Ureter (tissue), 1 donor: ENCODE measurements at regions not wholly inside any gene's neighbourhood (a gene's known extent, or its start where the extent isn't known, plus 50 kb on each side); places are given as distances from the start of the nearest gene placed in this dataset.

Experiments used
- DNase-seq: peaks from one replicate; pipeline ENCODE4 v3.0.0-alpha.2; 2020; ENCODE audit warnings: low spot score
- donor health status: DM: yes; HTN: yes; CAD: no.

DNA sequence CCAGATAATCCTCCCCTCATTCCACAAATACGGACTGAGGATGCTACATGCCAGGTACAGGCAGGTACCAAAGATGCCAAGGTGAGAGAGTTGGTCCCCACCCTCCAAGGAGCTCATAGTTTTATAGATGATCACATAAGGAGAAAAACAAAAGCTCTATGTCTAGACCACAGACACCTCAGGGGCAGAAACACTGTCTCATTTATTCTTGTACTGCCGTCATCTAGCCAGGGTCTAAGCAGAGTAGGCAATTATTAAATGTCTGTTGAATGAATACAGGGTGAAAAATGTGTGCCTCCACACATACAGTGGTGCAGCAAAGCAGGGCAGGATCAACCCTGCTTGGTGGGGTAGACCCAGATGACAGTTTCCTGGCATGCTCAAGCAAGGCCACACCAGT, 439.8 kb upstream of the JARID2 start:
- no peak for DNase-seq

DNA sequence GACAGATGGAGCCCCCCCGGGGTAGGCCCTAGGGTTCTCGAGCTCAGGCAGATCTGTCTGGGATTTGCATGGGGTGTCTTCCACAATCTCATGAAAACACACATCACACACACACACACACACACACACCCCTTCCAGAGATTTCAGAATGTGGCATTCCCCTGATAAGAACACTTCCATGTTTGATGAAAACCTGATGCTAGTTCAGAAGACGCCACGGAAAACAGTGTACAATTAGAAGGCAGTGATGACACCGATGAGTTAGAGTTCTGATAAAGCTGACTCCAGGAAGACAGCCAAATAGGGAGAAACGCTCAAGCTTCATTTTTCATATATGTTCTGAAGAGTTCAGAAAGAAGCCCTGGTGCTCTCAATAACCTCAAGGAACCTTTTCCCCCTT, 438.7 kb upstream of the JARID2 start:
- DNase-seq = no peak

GRCh38 chr6:14807971-14808370, 437.9 kb upstream of the JARID2 start:
- no peak for DNase-seq

GRCh38 chr6:14810021-14810420, 435.8 kb upstream of the JARID2 start:
- no peak for DNase-seq

DNA sequence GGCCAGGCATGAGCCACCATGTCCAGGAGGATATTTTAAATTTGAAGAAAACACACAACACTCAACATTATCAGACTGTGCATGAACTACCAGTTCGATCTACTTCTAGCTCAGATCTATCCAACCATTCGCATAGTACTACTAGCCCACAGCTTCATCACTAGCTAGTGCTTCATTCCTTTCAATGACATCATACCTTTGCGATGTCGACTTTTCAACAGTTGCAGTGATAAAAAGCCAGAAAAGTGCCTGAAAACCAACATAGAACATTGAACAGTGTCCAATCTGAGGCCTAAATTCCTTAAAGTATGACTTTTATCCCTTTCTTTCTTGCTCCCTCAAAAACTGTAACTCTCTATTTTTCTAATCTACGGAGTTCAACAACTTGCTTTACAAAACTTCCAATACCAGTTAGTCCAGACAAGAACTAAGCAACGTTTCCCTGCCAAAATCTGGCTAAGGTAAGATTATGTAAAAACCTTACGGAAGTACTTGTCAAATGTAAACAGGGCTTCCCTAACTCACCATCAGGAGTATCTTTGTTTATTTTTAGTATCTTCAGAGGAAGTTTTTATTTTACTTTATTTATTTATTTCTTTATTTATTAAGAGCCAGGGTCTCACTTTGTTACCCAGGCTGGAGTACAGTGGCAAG, 434.0 kb upstream of the JARID2 start:
- no peak for DNase-seq

GRCh38 chr6:14814016-14814415, 431.9 kb upstream of the JARID2 start:
- DNase-seq = no peak

DNA sequence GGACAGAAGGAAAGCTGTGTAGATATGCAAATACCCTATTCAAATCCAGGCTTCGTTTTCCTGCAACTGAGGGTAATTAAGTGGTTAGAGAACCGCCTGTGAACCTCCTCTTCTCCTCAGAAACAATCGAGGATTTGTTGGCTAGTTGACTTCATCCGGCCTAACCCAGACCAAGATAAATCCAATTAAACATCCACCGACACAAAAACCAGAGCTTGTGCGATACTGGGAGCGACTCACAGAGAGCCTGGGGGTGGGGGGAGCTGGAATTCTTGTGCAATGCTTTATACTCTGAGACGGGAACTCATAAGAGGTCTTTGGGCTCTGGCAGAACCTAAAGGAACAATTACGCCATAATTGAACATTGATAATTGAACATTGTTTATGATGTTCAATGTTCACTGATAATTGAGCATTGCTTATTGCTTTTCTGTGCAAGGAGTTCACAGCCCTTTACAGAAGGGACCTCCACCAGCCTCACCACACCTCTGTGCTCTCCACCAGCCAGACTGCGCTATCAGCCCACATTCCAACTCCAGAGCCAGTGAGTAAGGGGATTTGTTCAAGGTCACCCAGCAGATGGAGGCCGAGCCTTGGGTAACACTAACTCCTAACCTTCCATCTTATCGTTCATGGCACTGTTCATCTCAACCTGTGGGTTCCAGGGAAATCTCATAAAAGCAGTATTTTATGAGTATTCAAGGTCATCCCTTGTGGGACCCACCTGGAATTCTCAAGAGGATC, 429.6 kb upstream of the JARID2 start:
- no peak for DNase-seq

DNA sequence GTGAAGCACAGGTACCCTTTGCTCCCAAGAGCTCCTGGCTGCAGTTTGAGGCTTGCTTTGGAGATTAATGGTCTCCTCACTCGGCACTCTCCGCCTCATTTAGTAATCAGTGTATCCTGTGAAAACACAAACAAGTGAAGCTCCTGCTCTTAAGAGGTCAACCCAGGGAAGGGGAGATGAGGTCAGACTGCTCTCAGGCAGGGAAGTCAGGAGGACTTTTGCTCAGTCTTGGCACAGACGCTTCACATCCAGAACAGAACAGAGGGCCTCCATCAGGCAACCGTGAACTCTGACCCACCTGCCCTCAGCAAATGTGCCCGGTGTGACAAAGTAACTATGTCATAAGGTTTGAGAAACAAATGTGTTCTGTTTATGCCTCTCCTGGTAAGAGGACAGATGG, 428.8 kb upstream of the JARID2 start:
- no peak for DNase-seq

- no peak for DNase-seq
Observed at GRCh38 chr6:14818422-14818884, 427.4 kb upstream of the JARID2 start.

DNA sequence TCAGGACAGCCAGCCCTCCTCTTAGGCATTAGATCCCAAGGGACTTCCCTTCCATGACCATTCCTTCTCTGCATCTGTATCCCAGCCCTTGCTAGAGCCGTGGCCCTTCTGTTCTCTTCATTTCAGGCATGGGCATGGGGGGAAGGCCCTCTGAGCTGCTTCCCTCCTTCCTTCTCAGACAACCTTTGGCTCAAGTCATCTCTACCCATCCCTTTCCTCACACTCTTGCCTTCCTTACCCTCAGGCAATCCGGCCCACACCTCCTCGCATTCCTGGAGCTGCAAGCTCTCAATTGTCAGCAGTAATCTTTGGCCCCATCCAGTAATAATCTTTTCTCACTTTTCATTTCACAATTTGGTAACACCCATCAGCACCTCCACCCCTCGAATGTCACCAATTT, 426.9 kb upstream of the JARID2 start:
- DNase-seq = no peak

DNA sequence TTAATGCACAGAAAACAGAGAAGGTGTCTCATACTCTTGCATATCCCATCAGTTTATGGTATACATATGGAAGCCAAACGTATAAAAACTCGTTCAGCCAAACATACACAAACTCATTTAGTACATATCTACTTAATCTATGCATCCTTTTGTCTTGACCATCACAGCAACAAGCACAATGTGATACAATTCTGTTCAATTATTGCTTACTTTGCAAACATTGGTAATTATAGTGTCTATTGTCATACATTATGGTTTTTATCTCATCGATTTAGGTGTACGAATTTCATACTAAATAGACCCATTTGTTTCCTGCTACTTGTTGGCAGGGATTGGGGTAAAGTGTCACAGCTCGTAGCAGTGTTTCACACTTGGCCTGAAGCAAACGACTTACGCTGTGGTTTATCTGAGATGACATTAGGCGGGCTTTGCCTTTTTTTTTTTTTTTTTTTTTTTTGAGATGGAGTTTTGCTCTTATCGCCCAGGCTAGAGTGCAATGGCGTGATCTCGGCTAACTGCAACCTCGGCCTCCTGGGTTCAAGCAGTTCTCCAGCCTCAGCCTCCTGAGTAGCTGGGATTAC, 425.9 kb upstream of the JARID2 start:
- no peak for DNase-seq

- DNase-seq = no peak
Observed at GRCh38 chr6:14822012-14822553, 423.8 kb upstream of the JARID2 start.

DNA sequence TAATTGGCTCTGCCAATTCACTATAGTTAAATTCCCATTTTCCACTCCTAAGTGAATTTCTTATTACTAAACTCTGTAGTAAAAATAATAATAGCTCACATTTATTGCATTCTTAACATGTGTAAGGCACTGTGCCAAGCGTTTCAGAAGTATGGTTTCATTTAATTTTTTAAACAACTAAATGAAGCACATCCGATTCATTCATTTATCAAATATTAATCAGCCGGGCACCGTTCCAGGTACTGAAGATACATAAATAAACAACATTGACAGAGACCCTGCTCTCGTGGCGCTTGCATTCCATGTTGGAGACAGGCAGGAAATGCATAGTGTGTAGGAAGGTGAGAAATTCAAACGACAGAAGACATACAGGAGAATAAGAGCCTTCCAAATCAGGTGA, 423.2 kb upstream of the JARID2 start:
- DNase-seq = no peak

DNA sequence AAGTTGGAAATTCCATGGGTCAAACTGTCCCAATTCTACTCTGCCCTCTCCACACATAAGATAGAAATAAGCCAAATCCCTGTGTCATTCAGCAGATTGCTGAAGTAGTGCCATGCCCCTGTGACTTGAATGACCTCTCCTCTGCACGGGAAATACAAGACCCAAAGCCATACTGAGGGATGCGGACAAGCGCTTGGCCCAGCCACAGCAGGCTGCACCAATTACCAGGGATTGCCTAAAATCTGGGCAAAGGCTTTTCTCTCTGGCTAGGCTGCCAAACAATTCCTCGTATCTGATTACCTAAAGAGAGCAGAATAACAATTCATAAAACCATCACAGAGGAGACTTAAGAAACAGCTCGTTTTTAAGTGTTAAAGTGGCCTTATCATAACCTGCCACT, 421.8 kb upstream of the JARID2 start:
- no peak for DNase-seq

GRCh38 chr6:14824484-14825275, 421.2 kb upstream of the JARID2 start:
- DNase-seq = no peak

DNA sequence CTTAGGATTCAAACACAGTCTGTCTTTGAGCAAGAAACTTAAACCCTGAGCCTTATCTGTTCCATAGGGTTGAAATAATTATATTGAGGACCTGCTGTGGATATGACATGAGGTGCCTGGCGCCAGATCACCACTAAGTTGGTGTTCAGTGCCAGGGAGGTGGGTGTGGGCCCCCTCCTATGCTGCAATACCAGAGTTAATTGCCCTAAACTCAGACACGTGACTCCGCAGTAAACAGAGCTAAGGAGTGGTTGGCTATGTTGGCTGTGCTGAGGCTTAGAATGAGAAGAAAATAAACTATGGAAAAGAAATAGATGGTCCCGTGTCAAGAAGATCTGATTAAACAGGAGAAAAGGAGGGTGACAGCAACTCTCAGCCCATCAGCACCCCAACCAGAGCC, 419.4 kb upstream of the JARID2 start:
- no peak for DNase-seq

- DNase-seq = no peak
Observed at GRCh38 chr6:14827354-14827753, 418.5 kb upstream of the JARID2 start.

DNA sequence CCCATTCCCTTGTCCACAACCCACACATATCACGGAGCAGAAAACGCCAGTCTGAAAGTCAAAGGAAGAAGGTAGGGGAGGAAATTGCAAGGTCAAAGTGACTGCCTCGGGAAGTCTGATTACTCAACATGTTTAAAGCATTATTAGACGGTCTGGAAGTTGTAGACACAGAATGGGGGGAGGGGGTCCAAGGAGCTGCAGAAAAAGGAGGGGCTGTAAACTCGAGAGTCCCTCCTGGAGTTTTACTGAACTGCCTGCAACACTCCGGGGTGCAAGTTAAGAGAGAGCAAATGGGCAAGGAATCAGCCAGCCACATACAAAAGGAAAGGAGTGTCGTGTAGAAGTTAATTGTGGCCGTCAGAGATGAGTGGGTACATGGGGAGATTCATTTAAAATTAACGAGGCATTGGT, 417.7 kb upstream of the JARID2 start:
- DNase-seq = no peak

DNA sequence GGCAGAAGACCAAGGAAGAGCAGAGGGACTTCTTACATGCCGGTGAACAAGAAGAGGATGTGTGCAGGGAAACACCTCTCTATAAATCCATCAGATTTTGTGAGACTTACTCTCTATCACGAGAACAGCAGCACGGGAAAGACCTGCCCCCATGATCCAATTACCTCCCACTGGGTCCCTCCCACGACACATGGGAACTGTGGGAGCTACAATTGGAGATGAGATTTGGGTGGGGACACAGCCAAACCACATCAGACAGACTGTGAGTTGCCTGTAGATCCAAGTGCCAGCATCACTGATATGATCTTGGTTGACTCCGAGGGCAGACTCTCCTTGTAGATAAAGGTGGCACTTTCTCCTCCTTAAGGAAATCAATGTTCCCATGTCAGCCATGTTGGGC, 414.8 kb upstream of the JARID2 start:
- DNase-seq = no peak

DNA sequence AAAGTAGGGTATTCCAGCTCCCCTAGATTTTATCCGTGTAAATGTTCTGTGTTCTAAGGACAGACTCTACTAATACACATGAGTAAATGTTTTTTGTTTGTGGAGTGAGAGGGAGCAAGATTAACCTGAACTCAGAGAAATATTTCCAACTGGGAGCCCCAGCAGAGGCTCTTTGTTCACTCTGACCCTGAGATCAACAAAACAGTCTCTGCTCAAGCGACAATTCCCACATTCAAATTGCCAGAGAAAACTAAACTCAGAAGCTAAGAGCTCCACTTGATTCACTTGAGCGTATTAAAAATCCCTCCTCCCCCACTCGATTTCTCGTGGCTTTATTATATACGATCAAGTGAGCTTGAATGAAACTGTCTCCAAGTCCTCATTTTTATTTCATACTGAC, 413.9 kb upstream of the JARID2 start:
- no peak for DNase-seq

DNA sequence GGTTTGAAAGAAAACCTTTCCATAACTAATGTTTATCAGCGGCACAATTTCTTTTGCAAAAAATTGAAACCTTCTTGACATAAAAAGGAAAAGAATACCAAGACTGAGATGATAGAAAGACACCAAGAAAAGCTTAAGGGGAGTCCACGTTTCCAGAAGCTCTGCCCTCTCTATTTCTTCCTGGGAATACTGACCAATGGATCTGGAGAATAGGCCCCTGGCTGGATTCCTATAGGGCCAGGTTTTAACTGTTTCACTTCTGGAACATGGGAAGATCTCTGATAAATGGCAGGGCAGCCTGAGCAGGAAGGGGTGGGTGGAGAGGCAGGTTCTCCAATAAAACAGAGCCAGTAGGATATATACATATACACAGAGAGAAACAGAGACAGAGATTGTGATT, 413.4 kb upstream of the JARID2 start:
- DNase-seq = no peak

DNA sequence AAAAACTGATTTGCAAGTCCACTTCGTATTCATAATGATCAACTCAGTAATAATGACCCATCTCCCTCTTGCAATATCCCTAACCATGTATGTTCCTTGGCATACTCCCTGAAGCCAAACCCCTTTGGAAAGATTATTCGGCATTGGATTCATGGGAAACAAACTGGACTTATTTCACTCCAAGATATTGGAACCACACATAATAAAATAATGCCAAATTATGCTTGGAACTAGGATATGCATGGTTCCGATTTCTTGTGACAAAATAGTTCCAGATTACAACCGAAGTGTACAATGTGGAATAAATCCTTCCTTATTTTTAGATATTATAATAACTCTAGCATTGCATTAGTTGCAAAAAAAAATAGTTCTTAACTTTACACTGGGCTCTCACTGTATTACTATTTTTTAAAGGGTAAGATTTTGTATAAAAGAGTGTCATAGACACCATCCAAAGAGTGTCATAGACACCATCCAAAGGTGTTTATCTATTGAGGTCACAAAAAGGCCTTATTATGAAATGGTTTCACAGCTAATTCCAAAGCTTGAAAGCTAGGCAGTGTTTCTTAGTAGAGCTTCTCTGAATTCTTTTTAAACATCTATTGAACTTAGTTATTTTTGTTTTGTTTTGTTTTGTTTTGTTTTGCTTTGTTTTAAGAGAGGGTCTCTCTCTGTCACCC, 410.9 kb upstream of the JARID2 start:
- DNase-seq = no peak
